Activated CD4-positive, CD25-positive, alpha-beta regulatory T cell treated with anti-CD3 and anti-CD28 coated beads, Interleukin-2, amount 50 U/mL, for 72 hours (primary cell): ENCODE measurements at regions not wholly inside any gene's neighbourhood (a gene's known extent, or its start where the extent isn't known, plus 50 kb on each side); places are given as distances from the start of the nearest gene placed in this dataset.
"Not testable (repeated sequence)": the region's sequence is repeated elsewhere in the genome, so short reads cannot be mapped to it uniquely, and the experiment has no call there.

Experiments
- DNase-seq: peaks from one replicate; pipeline ENCODE4 v3.0.0; 2021

- DNase-seq, result no peak
Measured at GRCh38 chr11:29480981-29481380, 535.8 kb downstream of the KCNA4 start.

- DNase-seq, result no peak
Measured at GRCh38 chr11:29458252-29458651, 558.6 kb downstream of the KCNA4 start.

- DNase-seq, result no peak
Measured at GRCh38 chr11:29452146-29452545, 564.7 kb downstream of the KCNA4 start.

GRCh38 chr11:29449281-29450074, 567.4 kb downstream of the KCNA4 start:
- DNase-seq, result no peak

- DNase-seq, result no peak
Measured at GRCh38 chr11:29448246-29448877, 568.5 kb downstream of the KCNA4 start.

GRCh38 chr11:29447821-29448220, 569.0 kb downstream of the KCNA4 start:
- no peak for DNase-seq

GRCh38 chr11:29446132-29446531, 570.7 kb downstream of the KCNA4 start:
- no peak for DNase-seq

GRCh38 chr11:29445191-29445590, 571.6 kb downstream of the KCNA4 start:
- not testable (repeated sequence) for DNase-seq

- DNase-seq, result no peak
Measured at GRCh38 chr11:29438815-29439214, 578.0 kb downstream of the KCNA4 start.

GRCh38 chr11:29435421-29435820, 581.4 kb downstream of the KCNA4 start:
- no peak for DNase-seq

- no peak for DNase-seq
Measured at GRCh38 chr11:29432719-29433325, 584.0 kb downstream of the KCNA4 start.

- DNase-seq, result no peak
Measured at GRCh38 chr11:29405305-29405704, 611.5 kb downstream of the KCNA4 start.

GRCh38 chr11:29395555-29396072, 621.2 kb downstream of the KCNA4 start:
- DNase-seq, result no peak

GRCh38 chr11:29389793-29390192, 627.0 kb downstream of the KCNA4 start:
- DNase-seq, result no peak

- no peak for DNase-seq
Measured at GRCh38 chr11:29373725-29374124, 643.1 kb downstream of the KCNA4 start.

- no peak for DNase-seq
Measured at GRCh38 chr11:29368126-29368525, 648.7 kb downstream of the KCNA4 start.

GRCh38 chr11:29364006-29364405, 652.8 kb downstream of the KCNA4 start:
- DNase-seq, result no peak

- DNase-seq, result no peak
Measured at GRCh38 chr11:29361369-29361768, 655.5 kb downstream of the KCNA4 start.

GRCh38 chr11:29353833-29354232, 663.0 kb downstream of the KCNA4 start:
- no peak for DNase-seq

GRCh38 chr11:29352273-29352795, 664.5 kb downstream of the KCNA4 start:
- DNase-seq, result no peak

- no peak for DNase-seq
Measured at GRCh38 chr11:29351301-29351873, 665.4 kb downstream of the KCNA4 start.

GRCh38 chr11:29343465-29344333, 673.1 kb downstream of the KCNA4 start:
- peak; percentile 23 for DNase-seq
